GM21381 (cell line): ENCODE measurements at regions not wholly inside any gene's neighbourhood (a gene's known extent, or its start where the extent isn't known, plus 50 kb on each side); places are given as distances from the start of the nearest gene placed in this dataset.
A peak's percentile ranks its signal among the peaks of the same experiment; 100 is the strongest.
"Not testable (repeated sequence)": the region's sequence is repeated elsewhere in the genome, so short reads cannot be mapped to it uniquely, and the experiment has no call there.

Experiments used
- ATAC-seq: cut with Tn5 transposase; IDR thresholded peaks from one replicate; pipeline ENCODE4 v1.9.1; 2021; ENCODE audit warnings: mild to moderate bottlenecking, moderate library complexity; ENCODE audit not compliant: unreplicated experiment

DNA sequence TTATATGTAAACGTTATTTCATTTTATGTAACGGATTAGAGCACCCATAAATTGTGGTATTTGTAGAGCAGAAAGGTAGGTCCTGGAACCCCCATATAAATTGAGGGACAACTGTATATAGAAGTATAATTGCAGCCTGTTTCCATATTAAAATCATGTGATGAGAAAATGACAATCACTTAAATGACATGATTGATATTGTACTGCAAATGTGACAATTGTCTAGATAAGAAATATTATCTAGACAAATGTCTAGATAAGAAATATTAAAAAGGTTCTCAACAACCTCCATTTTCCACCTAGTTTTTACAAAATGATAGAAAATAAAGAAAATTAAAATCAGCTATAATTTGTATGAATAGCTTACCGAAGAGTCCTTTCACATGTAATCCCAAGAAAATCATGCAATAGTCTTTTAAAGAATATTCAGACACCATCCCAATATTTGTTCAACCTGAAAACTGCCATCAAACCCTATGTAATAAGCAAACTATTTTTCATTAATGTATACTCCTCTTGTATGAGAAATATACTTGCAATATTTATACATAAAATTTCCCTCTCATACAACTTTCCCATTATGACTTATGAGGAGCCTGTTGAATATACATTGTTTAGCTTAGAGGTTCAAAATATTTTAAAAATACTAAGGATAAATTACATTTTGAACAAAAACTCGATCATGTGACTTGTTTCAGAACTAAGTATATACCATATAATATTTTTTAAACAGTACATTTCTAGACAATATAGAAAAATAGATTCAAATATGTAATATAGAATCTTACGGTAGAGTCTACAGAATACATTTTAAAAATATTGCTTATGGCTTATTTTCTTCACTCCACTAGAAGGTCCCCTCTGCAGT, 153.2 kb downstream of the CRPPA start:
- no peak for ATAC-seq

DNA sequence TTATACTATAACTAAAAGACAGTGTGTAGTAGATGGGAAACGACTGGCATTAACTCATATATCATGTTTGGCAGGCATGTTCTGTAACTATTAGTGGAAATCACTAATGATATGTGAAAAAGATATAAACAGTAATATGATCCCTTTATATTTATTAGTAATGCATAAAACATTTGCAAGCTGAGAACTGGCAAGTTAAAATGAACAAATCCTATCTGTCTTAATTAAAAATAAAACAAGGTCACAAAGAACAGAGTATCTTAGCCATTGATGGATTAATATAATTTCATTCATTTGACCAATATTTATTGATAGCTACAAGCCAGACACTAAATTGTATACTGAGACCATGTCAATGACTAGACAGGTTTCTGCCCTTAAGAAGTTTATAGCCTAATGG, 154.5 kb downstream of the CRPPA start:
- no peak for ATAC-seq

DNA sequence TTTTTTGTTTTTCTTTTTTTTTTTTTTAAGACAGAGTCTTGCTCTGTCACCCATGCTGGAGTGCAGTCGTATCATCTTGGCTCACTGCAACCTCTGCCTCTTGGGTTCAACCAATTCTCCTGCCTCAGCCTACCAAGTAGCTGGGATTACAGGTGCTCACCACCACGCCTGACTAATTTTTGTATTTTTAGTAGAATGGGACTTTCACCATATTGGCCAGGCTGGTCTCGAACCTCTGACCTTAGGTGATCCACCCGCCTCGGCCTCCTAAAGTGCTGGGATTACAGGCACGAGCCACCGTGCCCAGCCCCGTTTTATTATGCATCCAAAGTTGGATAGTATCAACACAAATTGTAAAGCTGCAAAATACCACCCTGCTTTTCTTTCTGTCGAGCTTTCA, 154.9 kb downstream of the CRPPA start:
- not testable (repeated sequence) for ATAC-seq

GRCh38 chr7:16265863-16266458, 155.4 kb downstream of the CRPPA start:
- ATAC-seq: no peak

GRCh38 chr7:16264823-16265804, 156.2 kb downstream of the CRPPA start:
- ATAC-seq: no peak

- ATAC-seq: no peak
Measured at GRCh38 chr7:16264036-16264819, 157.1 kb downstream of the CRPPA start.

GRCh38 chr7:16263377-16263776, 158.0 kb downstream of the CRPPA start:
- not testable (repeated sequence) for ATAC-seq

DNA sequence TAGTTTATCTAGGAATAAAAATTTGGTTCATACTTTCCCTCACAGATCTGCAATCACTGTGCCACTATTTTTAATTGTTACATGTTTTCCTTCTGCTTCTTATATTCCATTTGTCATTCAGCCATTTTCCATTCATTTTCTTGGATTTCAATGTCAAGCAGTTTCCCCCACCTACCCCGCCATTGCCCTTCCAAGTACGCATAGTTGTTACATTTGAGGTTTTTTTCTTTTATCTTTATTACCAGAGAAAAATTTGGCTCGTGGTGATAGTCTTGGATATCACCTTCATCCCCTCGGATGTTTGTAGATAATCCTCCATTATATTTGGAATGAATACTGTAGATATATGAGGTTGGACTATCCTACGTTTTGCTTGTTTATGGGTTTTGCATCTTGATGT, 159.7 kb downstream of the CRPPA start:
- no peak for ATAC-seq

GRCh38 chr7:16261100-16261499, 160.2 kb downstream of the CRPPA start:
- no peak for ATAC-seq

- peak; percentile 82 for ATAC-seq
Measured at GRCh38 chr7:16260236-16260728, 161.1 kb downstream of the CRPPA start.

- ATAC-seq: not testable (repeated sequence)
Measured at GRCh38 chr7:16256419-16256818, 164.9 kb downstream of the CRPPA start.

DNA sequence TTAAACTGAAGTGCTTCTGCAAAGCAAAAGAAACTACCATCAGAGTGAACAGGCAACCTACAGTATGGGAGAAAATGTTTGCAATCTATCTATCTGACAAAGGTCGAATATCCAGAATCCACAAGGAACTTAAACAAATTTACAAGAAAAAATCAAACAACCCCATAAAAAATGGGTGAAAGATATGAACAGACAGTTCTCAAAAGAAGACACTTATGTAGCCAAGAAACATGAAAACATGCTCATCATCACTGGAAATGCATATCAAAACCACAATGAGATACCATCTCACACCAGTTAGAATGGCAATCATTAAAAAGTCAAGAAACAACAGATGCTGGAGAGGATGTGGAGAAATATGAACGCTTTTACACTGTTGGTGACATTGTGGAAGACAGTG, 165.4 kb downstream of the CRPPA start:
- not testable (repeated sequence) for ATAC-seq

GRCh38 chr7:16250655-16251054, 170.7 kb downstream of the CRPPA start:
- ATAC-seq: not testable (repeated sequence)

- not testable (repeated sequence) for ATAC-seq
Measured at GRCh38 chr7:16249204-16249603, 172.1 kb downstream of the CRPPA start.

DNA sequence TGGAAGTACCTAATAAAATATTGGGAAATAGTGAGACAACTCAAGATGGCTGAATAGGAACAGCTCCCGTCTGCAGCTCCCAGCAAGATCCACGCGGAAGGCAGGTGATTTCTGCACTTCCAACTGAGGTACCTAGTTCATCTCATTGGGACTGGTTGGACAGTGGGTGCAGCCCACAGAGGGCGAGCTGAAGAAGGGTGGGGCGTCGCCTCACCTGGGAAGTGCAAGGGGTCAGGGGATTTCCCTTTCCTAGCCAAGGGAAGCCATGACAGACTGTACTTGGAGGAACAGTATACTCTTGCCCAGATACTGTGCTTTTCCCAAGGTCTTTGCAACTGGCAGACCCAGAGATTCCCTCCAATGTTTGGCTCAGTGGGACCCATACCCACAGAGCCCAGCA, 172.8 kb downstream of the CRPPA start:
- ATAC-seq: not testable (repeated sequence)

DNA sequence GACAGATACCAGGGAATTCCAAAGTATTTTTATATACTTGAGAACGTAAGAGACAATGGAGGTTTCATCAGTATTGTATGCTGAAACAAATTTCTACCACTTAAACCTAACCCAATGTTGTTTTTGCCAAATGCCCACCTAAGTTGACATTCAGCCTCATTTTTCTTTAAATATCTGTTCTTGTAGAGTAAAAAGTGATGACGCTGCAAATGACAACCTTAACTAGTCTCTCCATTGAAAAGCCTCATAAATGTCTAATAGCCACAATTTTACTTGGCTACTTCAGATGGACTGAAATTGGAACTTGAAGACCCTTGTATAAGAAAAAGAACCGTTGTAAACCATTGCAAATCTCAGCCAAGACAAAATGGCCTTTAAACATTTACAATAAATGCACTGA, 176.9 kb downstream of the CRPPA start:
- ATAC-seq: no peak

DNA sequence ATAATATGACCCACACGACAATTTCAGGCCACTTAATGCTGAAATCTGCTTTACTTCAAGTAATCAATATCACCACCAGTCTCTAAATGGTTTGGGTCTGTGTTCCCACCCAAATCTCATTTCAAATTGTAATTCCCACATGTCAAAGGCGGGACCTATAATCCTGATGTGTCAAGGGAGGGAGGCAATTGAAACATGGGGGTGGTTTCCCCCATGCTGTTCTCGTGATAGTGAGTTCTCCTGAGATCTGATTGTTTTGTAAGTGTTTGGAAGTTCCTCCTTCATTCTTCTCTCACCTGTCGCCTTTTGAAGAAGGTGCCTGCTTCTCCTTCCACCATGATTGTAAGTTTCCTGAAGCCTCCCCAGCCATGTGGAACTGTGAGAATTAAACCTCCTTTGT, 178.4 kb downstream of the CRPPA start:
- no peak for ATAC-seq

GRCh38 chr7:16241017-16241416, 180.3 kb downstream of the CRPPA start:
- no peak for ATAC-seq

- ATAC-seq: no peak
Measured at GRCh38 chr7:16236381-16236780, 185.0 kb downstream of the CRPPA start.
